ENCODE measurements at regions not wholly inside any gene's neighbourhood (a gene's known extent, or its start where the extent isn't known, plus 50 kb on each side); places are given as distances from the start of the nearest gene placed in this dataset.

DNA sequence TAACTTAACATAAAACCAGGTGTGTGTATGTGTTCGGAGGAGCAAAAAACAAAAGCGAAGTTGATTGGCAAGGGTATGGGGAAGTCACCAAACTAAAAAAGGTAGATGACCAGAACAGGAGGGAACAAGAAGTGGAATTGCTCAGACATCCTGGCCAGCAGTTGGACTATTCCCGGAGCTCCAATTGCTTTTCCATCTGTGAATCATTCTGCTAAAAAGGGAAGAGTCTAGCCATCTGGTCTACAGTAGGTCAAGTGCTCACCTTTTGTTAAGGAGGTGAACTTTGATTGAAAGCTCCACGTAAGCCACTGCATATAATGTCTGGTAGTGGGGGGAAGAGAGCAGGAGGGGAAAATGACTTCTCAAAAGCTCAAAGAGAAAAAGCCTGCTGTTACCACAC is 50.0 kb upstream of the BET1 start:
- DNase-seq, result no peak

DNA sequence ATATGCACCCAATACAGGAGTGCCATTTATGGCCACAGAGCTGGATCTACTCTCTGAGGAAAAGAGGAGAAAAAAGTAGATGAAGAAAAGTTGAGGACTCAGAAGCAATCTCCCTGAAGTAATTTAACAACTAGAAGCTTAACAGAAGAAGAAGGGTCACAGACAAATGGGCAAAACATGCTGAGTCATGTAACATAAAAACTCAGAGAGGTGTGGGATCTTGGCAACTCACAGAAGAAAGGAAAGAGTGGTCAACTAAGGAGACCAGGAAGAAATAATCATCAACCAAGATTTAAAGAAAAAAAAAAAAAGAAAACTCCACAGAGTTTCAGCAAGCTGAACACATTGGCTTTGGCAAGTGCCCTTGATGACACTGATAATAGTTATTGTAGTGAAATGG is 51.8 kb upstream of the BET1 start:
- no peak for DNase-seq

- DNase-seq, result peak; percentile 77
Measured at GRCh38 chr7:94056796-94057207, 52.6 kb upstream of the BET1 start.

DNA sequence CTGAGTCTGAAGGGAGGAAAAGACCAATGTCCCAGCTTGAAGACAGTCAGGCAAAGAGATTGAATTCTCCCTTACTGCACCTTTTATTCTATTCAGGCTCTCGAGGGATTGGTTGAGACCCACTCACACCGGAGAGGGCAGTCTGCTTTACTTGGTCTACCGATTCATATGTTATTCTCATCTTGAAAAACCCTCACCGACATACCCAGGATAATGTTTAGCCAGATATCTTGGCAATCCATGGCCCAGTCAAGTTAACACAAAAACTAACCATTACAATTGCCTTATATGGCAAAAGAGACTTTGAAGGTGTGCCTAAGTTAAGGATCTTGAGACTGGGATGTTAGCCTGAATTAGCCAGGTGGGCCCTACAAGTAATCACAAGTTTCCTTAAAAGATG is 53.8 kb upstream of the BET1 start:
- DNase-seq, result no peak

DNA sequence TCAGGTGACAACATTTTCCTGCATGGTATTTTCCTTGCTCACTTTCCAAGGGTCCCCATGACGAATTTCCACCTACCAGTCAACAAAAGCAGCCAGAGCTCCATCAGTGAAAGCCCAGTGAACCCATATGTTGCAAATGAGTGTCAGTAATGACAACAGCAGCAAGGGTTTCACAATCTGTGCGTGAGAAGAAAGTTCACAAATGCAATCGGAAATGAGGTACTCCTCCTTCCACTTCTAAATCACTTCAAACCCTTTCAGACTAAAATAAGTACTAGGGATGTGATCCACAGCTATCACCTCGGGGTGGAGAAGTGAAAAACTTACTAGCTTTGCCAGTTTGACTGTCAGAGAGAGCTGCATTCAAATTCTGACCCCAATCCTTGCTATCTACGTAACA is 55.6 kb upstream of the BET1 start:
- peak; percentile 66 for DNase-seq

GRCh38 chr7:94060752-94061151 is 56.6 kb upstream of the BET1 start:
- no peak for DNase-seq

- no peak for DNase-seq
Measured at GRCh38 chr7:94061326-94061725, 57.2 kb upstream of the BET1 start.

DNA sequence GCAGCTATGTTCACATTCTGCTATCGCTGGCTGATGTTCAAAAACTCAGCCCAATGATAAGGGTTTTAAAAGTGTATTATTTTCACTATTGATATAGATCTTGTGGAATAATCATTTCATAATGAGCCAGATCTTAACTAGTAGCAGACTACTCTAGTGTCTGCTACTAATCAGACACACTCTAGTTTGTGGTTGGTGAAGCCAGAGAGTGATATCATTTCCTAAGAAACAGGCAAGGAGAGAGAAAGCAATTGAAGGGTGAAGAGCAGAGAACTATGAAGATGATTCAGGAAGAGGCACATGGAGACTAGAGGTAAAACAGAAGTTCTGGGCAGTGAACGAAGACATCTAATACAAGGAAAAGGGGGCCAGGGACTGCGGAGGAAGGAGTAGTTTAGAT is 58.2 kb upstream of the BET1 start:
- no peak for DNase-seq

DNA sequence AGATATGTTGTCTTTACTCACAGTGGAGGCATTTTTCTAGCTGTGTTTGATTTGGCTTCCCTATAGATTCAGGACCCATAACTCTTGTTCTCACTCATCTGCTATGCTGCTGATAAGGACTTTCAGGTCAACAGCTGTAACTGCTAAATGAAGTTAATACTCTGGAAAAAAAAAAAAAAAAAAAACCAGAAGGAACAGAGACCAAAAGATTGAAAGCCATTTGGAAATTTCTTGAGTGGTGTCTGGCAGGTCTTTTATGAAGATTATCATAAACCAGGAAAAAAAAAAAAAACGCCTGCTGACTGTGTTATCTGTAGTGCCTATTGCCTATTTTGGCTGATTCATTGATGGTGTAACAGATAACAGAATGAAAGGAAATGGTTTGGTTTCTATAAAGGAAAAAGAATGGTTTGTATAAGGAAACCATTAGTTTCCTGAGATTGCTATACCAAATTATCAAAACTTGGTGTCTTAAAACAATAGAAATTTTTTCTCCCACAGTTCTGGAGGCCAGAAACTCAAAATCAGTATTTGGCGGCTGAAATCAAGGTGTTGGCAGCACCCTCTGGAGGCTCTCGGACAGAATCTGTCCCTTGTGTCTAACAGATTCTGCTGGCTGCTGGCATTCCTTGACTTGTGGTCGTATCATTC is 60.5 kb upstream of the BET1 start:
- no peak for DNase-seq

DNA sequence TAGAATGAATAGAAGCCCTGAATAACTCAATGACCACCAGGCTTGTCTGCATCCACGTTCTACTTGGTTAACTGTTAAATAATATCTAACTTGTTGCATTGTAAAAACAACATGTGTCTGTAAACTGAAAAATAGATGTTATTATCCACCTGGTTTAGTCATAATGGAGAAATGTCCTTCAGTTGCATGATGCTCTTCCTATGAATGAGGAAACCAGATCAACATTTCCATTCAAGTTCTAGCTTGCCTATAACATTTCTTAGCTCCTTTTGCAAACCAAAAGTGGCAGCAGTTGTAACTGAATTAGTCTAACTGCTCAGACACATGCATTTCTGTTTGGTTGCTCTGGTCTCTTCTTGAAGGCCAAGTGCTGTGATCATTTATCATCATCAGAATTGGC is 62.9 kb upstream of the BET1 start:
- DNase-seq, result no peak

GRCh38 chr7:94067506-94067905 is 63.4 kb upstream of the BET1 start:
- DNase-seq, result no peak

DNA sequence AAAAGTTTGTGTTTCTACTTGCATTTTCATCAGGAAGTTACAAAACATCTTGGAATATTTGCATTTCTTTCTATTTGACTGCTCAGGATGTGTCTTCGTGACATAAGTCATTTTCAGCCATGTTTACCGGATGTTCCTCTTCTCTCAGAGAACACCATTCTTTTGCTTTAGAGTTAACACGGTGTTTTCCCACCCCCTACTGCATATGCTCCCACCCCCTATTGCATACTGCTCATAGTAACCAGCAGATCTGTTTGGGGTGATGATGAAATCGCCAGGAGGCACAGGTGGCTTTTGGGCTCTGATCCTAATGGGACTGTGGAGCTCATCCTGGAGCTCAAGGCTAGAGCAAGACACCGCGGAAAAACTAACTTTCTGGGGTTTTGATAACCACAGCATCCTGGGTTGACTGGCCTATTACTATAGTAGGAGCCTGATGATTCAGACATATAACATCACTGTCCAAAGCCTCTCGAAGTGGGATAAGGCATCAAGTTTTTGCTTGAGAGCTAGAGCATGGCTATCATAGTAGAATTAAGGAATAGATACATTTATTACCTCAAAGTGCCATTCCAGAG is 65.1 kb upstream of the BET1 start:
- DNase-seq, result peak; percentile 64

DNA sequence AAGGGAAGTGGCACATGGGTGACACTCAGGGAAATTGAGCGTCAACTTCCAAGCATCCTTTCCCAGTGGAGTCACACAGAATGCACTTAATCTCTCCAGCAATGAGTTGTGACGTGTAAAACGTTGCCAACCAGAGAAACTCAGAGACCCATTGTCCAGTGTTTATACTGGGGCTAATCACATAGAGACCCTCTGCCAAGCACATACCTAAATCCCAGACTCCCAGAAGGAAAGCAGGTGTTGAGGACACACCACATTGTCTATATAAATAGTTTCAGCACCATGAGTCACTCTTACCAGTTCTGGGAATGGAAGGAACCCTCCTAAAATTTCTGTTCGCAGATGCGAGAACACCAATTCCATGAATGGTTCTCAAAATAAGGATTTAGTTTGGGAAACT is 76.4 kb upstream of the BET1 start:
- no peak for DNase-seq

DNA sequence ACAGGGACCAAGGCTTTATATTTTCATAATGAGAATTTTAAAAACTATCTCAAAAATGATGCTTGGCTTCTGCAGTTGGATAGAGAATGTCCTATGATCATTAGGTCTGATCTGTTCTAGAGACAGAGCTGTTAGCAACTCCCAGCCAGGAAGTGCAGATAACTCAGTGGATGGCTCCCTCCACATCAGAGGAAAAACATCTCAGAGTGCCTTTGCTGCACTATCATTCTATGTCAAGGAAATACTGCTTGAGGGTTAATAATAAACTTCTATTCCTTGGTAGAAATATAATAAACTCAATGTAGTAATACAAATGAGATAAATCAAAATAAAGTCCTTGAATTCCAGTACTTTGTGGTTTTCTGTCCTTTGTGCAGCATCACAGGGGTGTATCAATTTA is 78.0 kb upstream of the BET1 start:
- no peak for DNase-seq

GRCh38 chr7:94087664-94088352 is 83.7 kb upstream of the BET1 start:
- peak; percentile 77 for DNase-seq

DNA sequence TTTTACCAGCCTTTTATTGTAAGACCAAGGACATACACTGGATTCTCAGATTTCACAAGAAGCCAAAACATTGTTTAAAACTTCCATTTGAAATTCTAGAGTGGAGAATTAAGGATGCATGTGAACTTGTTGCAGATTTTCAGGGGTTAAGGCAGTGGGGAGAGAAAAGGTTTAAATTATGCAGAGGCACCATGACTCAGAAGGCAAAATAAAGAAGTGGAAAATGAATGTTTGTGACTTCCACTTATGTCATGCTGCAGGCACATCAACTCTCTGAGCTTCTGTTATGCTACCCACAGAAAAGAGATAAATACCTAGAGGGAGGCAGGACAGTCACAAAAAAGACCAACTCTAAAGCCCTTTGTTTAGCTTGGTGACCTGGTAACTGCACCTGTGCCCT is 84.4 kb upstream of the BET1 start:
- peak; percentile 54 for DNase-seq

- DNase-seq, result no peak
Measured at GRCh38 chr7:94089806-94090205, 85.7 kb upstream of the BET1 start.

DNA sequence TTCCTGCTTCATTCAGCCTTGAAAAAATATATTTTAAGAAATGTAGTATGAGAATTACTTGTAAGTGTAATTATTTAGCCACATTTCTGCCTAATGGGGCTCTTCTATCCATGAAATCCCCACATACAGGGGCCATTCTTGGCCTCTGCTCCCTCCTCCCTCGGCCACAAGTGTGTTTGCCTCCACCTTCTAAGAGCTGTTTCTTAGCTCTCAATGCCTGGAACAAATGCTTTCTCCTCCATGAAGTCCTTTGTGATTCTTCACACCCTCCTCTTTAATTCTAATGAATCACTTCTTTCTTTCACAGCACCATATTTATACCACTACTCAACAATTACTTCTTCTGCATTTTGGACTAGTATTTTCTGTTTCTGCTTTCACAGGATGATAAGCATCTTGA is 88.8 kb upstream of the BET1 start:
- DNase-seq, result no peak

DNA sequence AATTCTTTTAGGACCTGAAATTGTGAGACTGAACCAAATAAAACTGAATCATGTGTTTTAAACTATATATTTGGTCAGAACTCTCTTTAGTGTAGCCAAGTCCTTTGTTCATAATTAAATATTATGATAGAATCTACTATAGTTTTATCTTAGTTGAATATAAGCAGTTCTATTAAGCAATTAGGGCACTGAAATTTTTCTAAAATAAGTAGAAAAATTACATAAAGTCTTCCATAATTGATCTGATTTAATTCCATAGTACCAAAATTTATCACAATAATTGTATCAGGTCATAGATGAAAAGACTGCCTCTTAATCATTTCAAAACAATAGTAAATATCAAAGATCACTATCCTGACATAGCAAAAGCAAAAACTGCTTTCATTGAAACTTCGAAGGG is 90.1 kb upstream of the BET1 start:
- no peak for DNase-seq

DNA sequence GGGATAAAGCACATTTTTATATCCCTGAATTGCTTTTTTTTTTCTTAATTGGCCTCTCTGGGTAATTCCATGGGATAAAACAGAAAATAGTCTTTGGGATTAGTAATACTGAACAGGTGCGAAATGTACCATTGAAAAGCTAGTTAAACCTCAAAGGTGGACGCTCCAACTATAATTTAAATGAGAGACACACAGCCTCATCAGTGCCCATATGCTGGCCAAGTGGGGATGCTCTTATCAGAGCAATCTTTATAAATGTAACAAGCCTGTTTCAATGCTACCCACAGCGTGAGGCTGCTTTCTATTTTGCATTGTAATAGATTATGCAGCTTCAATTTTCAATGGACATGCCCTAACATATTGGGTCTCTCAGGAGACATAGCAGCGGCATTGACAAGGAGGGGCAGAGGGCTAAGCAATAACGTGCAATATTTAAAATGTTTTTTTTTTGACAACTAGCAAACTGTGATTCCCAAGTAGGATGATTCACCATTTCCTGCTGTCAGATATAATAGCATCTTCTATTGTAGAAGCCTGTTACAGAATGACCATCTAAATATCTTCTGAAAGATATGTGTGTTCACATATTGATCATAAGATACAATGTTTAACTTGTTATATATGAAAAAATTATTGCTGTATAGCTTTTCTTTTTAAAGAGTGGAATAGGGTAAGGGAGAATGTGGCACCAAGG is 91.3 kb upstream of the BET1 start:
- DNase-seq, result no peak

DNA sequence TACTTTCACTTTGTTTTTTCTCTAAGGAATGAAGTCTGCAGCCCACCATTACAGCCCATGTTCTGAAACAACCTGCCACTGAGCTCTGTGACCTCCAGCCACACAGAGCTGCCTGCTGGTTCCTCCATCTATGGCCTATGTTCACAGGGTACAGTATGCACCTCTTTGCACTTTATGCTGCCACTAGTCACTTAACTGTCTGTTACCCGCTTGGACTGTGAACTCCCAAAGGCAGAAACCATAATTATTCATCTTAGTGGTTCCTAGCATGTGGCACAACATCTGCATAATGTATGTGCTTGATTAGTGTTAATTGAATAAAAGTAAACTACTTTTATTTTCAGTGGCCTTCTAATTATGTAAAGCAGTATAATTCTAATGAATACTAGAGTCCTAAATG is 95.5 kb upstream of the BET1 start:
- DNase-seq, result no peak

DNA sequence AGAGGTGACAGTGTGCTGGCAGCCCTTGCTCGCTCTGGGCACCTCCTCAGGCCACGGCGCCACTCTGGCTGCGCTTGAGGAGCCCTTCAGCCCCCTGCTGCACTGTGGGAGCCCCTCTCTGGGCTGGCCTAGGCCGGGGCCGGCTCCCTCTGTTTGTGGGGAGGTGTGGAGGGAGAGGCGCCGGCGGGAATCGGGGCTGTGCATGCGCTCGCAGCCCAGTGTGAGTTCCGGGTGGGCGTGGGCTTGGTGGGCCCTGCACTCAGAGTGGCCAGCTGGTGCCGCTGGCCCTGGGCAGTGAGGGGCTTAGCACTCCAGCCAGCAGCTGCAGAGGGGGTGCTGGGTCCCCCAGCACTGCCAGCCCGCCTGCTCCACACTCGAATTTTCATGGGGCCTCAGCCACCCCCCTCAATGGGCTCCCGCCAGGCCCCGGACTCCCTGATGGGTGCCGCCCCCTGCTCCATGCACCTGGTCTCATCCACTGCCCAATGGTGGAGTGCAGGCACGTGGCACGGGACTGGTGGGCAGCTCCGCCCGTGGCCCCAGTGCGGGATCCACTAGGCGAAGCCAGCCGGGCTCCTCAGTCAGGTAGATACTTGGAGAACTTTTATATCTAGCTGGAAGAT is 96.7 kb upstream of the BET1 start:
- no peak for DNase-seq

- no peak for DNase-seq
Measured at GRCh38 chr7:94104301-94104700, 100.1 kb upstream of the BET1 start.

- DNase-seq, result no peak
Measured at GRCh38 chr7:94109556-94109955, 105.4 kb upstream of the BET1 start.
